ENCODE measurements at regions not wholly inside any gene's neighbourhood (a gene's known extent, or its start where the extent isn't known, plus 50 kb on each side); places are given as distances from the start of the nearest gene placed in this dataset.

- DNase-seq, result peak; percentile 12
These were observed 140.2 kb upstream of the FGGY start for GRCh38 chr1:59156526-59157199.

- no peak for DNase-seq
These were observed 138.6 kb upstream of the FGGY start for GRCh38 chr1:59158321-59158720.

DNA sequence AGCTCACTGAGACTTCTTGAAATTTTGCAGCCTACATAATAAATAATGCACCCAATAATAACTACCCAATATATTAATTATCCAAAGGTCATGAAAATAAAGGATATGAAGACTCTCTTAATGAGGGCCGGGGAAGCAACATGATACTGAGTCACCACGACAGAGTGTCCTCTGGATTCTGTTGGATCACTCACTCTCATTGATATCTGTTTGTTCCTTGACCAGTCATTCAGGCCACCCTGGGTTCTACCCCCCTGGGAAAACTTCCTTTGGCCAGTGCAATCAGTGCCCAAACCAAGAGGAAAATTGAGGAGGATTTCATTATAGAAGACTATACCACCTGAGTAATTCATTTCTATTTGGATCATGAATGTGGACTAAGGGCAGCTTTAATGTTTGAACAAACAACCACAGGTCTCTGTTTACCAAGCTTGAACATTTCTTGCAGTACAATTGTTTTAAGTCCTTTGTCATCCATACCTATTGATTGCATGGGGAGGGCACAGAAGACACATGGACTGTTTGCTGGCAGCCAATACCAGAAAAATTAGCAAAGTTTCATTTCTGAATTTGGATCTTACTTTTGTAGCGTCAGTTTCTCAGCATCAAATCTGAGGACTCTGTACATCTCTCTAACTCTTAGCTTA is 137.2 kb upstream of the FGGY start:
- DNase-seq, result no peak

- no peak for DNase-seq
These were observed 135.8 kb upstream of the FGGY start for GRCh38 chr1:59161136-59161535.

DNA sequence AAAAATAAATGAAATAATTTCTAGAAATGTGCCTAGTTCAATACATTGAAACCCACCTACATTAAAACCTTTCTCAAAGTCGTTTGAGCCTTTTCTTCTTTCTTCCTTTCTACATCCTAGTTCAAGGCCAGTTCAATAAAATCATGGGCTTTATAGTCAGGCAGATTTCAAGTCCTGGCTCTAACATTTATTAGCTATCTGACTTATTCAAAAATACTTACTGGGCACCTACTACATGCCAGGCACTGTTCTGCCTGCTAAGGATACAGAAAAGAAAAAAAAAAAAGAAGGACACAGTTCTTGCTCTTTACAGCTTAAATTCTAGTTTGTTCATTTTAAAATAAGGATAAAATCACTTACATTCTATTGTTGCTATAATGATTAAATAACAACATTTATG is 134.2 kb upstream of the FGGY start:
- DNase-seq, result no peak

DNA sequence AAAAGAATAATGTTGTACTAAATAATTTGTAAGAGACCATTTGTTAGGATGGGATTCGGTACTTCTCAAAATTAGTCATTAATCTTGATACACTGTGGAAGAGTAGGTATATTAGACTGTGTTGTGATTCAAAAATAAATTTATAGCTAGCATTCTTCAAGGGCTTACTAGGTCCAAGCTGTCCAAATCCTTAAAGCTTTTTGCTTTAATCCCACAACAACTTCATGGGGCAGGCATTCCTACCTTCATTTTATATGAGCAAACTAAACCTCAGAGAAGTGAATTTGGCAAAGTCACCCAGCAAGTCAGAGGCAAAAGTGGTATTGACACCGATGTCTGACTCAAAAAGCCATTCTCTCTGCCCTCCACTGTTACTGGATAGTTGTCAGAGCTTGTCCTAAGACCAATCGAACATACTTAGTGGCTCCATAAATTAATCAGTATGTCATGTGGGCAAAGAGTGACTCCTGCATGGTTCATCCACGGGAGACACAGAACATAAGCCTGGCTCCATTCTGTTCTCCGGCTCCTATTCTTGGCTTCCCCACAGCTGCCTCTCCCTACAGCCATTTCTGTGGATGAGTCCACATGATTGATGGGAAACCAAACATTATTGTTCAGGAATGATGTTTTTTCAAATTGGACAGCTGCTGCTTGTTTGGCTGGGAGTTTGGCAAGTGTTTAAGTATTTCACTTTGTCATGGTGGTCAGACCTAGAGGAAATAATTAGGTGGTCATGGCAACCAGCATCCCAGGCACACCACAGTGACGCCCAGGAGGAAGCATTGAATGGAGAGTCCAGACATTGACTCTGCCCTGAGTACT is 133.4 kb upstream of the FGGY start:
- no peak for DNase-seq

DNA sequence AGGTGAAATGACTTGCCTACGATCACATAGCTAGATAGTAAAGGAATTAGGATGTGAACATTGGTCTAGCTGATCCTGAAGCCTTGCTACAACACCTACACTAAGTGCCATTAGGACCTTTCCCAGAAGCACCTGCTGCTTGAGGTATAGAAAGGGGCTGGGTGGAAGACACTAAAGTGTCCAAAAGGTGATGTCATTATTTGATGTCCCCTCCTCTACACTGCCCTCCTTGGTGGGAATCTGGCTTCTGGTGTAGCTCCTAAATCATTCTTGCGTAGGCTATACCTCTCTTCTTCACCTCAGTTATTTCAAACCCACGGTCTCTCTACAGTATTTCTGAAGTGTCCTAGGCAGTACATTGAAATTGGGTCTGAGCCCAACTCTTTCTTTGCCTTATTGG is 132.5 kb upstream of the FGGY start:
- no peak for DNase-seq

DNA sequence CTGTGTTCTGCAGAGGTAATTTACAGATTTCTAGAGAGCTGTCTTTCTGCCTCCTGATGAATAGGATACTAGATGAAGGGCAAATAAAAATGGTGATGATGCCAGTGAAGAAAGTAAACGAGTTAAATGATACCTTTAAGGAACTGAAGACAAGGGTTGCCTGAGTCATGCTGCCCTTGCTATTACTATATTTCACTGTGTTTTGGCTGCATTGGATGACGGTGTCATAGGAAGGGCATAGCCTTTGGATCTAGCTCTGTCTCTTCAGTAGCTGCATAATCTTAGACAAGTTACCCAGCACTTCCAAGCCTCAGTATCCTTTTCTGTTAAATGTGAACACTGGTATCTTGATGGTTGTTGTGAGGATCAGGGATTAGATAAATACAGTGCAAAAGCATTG is 131.5 kb upstream of the FGGY start:
- DNase-seq, result no peak

DNA sequence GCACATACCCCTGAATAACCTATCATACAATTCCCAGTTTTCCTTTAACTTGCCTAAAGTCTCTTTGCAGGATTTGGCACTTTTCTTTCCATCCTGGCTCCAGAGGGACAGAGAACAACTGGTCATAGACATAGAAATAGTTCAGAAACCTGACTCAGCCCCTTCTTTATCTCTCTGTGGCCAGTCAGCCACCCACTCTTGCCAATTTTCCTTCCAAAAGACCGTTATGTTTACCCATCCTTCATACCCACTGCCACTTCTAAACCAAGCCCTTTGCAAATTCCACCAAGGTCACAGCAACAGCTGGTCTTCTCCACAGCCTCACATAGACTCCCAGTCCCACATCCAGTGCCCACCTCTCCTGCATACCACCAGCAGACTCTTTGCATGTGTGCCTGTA is 127.2 kb upstream of the FGGY start:
- no peak for DNase-seq

- no peak for DNase-seq
These were observed 126.2 kb upstream of the FGGY start for GRCh38 chr1:59170659-59171058.

- no peak for DNase-seq
These were observed 125.1 kb upstream of the FGGY start for GRCh38 chr1:59171788-59172187.

DNA sequence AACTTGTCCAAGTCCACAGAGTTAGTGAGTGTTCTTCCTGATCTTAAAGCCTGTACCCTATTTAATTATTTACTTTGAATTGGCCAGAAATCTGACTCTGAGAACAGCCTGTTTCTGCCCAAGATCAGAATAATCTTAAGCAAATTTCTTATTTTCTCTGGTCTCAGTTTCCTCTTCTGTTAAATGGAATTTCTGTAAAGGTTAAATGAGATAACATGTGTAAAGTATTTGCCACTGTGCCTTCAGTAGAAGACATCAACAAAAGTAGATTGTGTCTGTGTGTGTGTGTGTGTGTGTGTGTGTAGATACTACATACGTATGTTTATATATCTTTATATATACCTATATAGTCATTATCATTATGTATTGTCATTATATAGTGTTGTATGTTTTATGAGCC is 124.2 kb upstream of the FGGY start:
- no peak for DNase-seq

- DNase-seq, result no peak
These were observed 123.2 kb upstream of the FGGY start for GRCh38 chr1:59173721-59174120.

GRCh38 chr1:59176471-59176870 is 120.4 kb upstream of the FGGY start:
- no peak for DNase-seq

DNA sequence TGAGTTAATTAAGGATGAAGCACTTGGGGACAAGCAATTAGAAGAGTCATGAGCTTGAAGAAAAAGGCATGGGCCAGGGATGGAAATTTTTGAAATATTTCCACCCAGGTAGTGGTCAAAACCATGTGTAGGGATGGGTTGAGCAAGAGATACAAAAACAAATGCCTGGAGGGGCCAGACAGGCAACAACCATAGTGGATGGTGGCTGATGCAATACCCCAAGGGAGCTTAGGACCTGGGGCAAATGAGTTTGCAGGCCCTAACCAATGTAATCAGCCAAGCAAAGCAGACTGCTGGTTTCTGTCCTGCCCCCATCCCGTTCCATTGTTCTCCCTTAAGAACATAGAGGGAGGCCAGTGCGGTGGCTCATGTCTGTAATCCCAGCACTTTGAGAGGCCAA is 119.1 kb upstream of the FGGY start:
- DNase-seq, result no peak

DNA sequence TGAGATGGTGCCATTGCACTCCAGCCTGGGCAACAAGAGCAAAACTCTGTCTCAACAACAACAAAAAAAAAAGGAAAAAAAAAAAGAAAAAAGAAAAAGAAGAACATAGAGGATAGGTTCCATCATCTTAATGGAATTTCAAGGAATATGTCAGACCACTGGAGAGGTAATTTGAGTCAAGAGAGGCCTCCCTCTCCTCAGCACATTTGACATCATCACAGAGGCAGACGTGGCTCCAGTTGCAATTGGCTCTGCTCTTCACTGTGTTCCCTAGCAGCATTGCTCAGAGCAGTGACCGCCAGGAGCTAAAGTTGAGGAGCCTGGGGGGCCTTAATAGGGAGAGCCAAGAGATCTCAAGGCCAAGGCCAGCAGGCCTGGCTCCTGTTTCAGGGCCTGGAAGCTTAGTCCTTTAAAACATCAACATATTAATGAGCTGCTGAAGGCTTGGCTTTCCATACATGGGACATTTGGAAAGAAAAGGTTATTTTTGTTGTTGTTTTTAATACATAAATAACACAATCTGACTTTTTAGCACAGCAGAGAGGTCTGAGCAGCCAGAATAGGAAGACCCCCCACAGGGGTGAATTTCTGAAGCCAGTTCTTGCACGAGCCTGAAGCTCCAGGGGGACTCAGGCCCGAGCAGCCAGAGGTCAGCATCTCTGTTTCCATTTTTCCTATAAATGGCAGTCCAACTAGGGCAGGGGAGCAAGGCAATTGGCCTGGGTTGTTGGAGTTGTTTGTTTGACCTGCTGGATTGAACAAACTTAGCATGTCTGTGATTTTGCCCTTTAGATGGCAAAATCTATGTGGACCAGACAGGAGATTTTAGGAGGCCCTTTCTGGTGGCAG is 118.3 kb upstream of the FGGY start:
- DNase-seq, result no peak

GRCh38 chr1:59179673-59180072 is 117.2 kb upstream of the FGGY start:
- DNase-seq, result no peak

DNA sequence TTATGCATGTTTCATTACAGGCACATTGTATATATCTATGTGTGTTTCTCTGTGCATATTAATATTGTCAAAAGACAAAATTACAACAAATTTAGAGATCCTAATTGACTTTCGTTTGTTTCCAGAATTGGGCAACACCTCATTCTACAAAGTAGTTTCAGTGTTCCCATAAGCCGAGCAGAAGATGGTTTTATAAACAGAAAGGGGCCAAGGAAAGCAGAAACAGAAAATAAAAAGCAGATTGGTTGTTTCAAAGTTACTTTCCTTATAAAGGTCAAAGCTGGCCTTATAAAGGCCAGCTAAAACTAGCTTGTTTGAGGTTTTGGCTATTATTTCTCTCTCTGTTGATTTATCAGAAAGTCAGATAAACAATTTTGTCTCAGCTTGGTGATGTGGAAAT is 116.2 kb upstream of the FGGY start:
- no peak for DNase-seq

- DNase-seq, result no peak
These were observed 113.1 kb upstream of the FGGY start for GRCh38 chr1:59183749-59184317.

DNA sequence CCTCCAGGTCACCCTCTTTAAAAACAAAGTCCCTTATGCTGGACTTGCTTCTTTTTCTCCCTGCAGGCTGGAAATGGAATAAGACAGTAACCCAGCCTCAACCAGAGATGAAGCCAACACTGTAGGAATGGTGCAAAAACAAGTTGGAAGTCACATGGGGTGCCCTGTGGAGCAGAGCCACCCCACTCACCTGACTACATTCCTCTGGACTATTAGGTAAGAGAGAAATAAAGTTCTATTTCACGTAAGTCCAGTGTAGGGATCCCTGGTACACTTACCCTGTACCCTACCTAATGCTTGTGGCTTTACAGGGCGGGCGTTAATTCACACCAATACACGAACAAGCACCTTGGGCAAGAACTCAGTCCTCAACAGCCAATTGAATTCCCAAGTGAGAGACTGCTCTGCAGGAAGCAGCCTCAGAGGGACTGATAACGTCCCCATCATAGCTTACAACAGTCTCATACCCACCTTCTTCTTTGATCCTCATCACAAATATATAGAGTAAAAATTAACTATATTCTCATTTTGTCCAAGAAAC is 112.5 kb upstream of the FGGY start:
- DNase-seq, result no peak

DNA sequence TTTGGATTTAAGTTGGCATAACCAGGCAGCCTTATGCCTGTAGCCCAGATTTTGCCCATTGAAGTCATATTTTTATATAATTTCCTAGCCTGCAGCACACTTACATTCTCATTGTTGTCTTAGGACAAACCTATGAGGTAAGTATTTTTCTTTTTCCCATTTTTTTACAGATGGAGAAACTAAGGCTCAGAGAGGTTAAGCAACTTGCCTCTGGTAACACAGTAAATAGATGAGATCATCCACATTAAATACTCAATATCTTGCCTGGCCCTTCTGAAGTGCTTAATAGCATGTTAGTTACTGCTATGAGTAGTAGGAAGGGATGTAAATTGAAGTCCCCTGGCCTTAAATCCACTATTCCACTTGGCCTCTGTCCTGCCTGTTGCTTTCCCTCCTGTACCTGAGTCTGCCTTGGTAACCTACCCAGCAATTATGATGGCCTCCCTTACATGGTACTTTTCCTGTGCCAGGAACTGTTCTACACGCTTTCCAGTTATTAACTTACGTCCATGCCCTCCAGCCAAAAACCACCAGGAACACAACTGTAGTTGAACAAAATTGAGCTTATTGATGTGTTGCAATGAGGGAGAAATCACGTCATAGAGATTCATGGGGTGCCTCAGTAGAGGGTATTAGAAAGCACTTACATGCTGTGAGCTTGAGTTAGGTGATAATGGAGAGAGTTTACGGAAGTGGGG is 111.6 kb upstream of the FGGY start:
- DNase-seq, result no peak

GRCh38 chr1:59186656-59187055 is 110.2 kb upstream of the FGGY start:
- DNase-seq, result no peak

All from NCI-H1694 treated with DMSO at 0.1 percent for 48 hours (cell line).